Osteoblast (primary cell): ENCODE measurements at regions not wholly inside any gene's neighbourhood (a gene's known extent, or its start where the extent isn't known, plus 50 kb on each side); places are given as distances from the start of the nearest gene placed in this dataset.

ENCODE experiments used
- DNase-seq: peaks from one replicate; pipeline ENCODE4 v3.0.0; 2011; ENCODE audit warnings: low spot score, mixed read lengths; ENCODE audit not compliant: insufficient read length; ENCODE audit errors: missing footprints
- H2AFZ ChIP-seq: 2 replicates; pipeline ENCODE4 v1.6.0; 2011; ENCODE audit warnings: mild to moderate bottlenecking, low read length
- H3K27ac ChIP-seq: 2 replicates; pipeline ENCODE4 v1.5.1; 2011; ENCODE audit warnings: mild to moderate bottlenecking, low read depth, low read length, moderate library complexity
- H3K27me3 ChIP-seq: 2 replicates; pipeline ENCODE4 v1.6.0; 2012; ENCODE audit warnings: mild to moderate bottlenecking, control low read depth, inconsistent platforms, low read length, moderate library complexity; ENCODE audit not compliant: insufficient read depth
- H3K36me3 ChIP-seq: 2 replicates; pipeline ENCODE4 v1.5.1; 2011; ENCODE audit warnings: mild to moderate bottlenecking, low read length, control low read depth, moderate library complexity; ENCODE audit not compliant: insufficient read depth
- H3K4me1 ChIP-seq: 2 replicates; pipeline ENCODE4 v1.5.1; 2011; ENCODE audit warnings: mild to moderate bottlenecking, low read length, control low read depth, moderate library complexity; ENCODE audit not compliant: insufficient read depth
- H3K4me2 ChIP-seq: 2 replicates; pipeline ENCODE4 v1.6.0; 2011; ENCODE audit warnings: mild to moderate bottlenecking, low read length; ENCODE audit not compliant: insufficient read depth
- H3K4me3 ChIP-seq: fragments of 200-600 bp; sonication (generic); 3 replicates; pipeline ENCODE4 v1.5.1; 2012; ENCODE audit warnings: mild to moderate bottlenecking, low read length, inconsistent platforms; ENCODE audit not compliant: insufficient read depth
- H3K79me2 ChIP-seq: 2 replicates; pipeline ENCODE4 v1.6.0; 2012; ENCODE audit warnings: mild to moderate bottlenecking, low read length, control low read depth, inconsistent platforms; ENCODE audit not compliant: insufficient read depth
- H3K9me3 ChIP-seq: 2 replicates; pipeline ENCODE4 v1.5.1; 2011; ENCODE audit warnings: low read depth, low read length, control low read depth
- H4K20me1 ChIP-seq: 2 replicates; pipeline ENCODE4 v1.6.0; 2012; ENCODE audit warnings: mild to moderate bottlenecking, low read length, control low read depth; ENCODE audit not compliant: insufficient read depth
- CTCF ChIP-seq: IDR thresholded peaks from 2 replicates; pipeline ENCODE4 v1.5.1; 2011; ENCODE audit warnings: mild to moderate bottlenecking, low read depth, low read length, moderate library complexity; ENCODE audit errors: extremely low read depth

DNA sequence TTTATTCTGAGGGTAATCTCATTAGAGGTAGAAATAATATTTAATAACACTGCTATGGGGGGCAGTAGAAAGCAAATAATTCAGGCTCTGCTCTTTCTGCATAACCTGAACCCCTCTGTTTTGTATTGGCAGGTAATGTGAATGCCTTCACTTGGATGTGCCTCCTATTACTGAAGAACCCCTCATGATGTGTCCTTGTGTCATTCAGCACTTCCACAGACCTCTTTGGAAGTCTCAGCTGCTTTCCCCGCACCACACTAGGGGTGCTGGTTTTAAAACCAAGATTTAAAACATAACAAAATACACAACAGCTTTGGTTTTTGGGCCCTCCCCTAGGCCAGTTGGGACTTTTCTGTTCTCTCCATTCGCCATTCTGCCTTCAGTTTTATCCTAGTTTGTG is 281.7 kb upstream of the MC4R start:
- Histone ChIP-seq H4K20me1 (no peaks in the 10 kb centered on the region), H3K27me3 (no peaks in the 10 kb centered on the region), H3K9me3 (no peaks in the 10 kb centered on the region), H3K4me1 (no peaks in the 10 kb centered on the region), H3K27ac (no peak overlapping the region), H3K4me2 (no peak overlapping the region), H3K36me3 (no peaks in the 10 kb centered on the region), H3K4me3 (no peak overlapping the region), H2AFZ (no peak overlapping the region), H3K79me2 (no peaks in the 10 kb centered on the region)
- DNase-seq: no peak
- no peak for TF ChIP-seq CTCF

DNA sequence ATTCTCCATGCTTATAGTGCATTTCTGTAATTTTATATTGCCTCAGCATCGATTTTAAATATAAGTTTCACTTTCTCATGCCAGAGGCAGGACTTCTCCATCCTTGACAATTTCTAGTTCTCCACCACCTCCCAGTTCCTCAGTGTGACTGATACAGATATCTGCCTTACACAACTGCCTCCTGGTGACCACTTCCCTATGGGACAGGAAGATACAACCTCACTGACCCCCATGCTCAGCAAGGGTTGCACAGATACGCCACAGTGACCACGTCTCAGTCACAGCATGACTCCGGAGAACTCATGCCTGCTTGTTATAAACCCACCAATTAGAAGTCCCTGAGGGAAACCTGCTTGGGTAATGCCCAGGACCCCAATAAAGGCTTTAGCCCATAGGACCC is 284.0 kb upstream of the MC4R start:
- H3K4me1 ChIP-seq: no peaks in the 10 kb centered on the region
- no peaks in the 10 kb centered on the region for H4K20me1 ChIP-seq
- DNase-seq: no peak
- H2AFZ ChIP-seq: no peak overlapping the region
- no peak overlapping the region for H3K4me2 ChIP-seq
- H3K4me3 ChIP-seq: no peak overlapping the region
- no peaks in the 10 kb centered on the region for H3K79me2 ChIP-seq
- H3K27ac ChIP-seq: no peak overlapping the region
- no peak for TF ChIP-seq CTCF
- no peaks in the 10 kb centered on the region for H3K36me3 ChIP-seq
- no peaks in the 10 kb centered on the region for H3K27me3 ChIP-seq
- H3K9me3 ChIP-seq: no peaks in the 10 kb centered on the region

- H3K79me2 ChIP-seq: no peaks in the 10 kb centered on the region
- H3K9me3 ChIP-seq: no peaks in the 10 kb centered on the region
- no peak overlapping the region for H3K4me2 ChIP-seq
- no peak for DNase-seq
- H2AFZ ChIP-seq: no peak overlapping the region
- H3K27me3 ChIP-seq: no peaks in the 10 kb centered on the region
- H3K4me1 ChIP-seq: no peaks in the 10 kb centered on the region
- H3K4me3 ChIP-seq: no peak overlapping the region
- H3K27ac ChIP-seq: no peak overlapping the region
- H3K36me3 ChIP-seq: no peaks in the 10 kb centered on the region
- H4K20me1 ChIP-seq: no peaks in the 10 kb centered on the region
- TF ChIP-seq CTCF: no peak
Observed at GRCh38 chr18:60662491-60662890, 289.9 kb upstream of the MC4R start.

GRCh38 chr18:60663060-60663989 is 290.8 kb upstream of the MC4R start:
- TF ChIP-seq CTCF: no peak
- no peaks in the 10 kb centered on the region for H4K20me1 ChIP-seq
- no peak overlapping the region for H2AFZ ChIP-seq
- H3K27ac ChIP-seq: no peak overlapping the region
- H3K4me2 ChIP-seq: no peak overlapping the region
- H3K9me3 ChIP-seq: no peaks in the 10 kb centered on the region
- no peaks in the 10 kb centered on the region for H3K36me3 ChIP-seq
- no peak for DNase-seq
- no peaks in the 10 kb centered on the region for H3K4me1 ChIP-seq
- H3K4me3 ChIP-seq: no peak overlapping the region
- no peaks in the 10 kb centered on the region for H3K79me2 ChIP-seq
- no peaks in the 10 kb centered on the region for H3K27me3 ChIP-seq
